HG02610 (cell line): ENCODE measurements at regions not wholly inside any gene's neighbourhood (a gene's known extent, or its start where the extent isn't known, plus 50 kb on each side); places are given as distances from the start of the nearest gene placed in this dataset.

Experiments used
- ATAC-seq: cut with Tn5 transposase; IDR thresholded peaks from one replicate; pipeline ENCODE4 v1.9.1; 2021; ENCODE audit warnings: mild to moderate bottlenecking, moderate library complexity; ENCODE audit not compliant: unreplicated experiment

DNA sequence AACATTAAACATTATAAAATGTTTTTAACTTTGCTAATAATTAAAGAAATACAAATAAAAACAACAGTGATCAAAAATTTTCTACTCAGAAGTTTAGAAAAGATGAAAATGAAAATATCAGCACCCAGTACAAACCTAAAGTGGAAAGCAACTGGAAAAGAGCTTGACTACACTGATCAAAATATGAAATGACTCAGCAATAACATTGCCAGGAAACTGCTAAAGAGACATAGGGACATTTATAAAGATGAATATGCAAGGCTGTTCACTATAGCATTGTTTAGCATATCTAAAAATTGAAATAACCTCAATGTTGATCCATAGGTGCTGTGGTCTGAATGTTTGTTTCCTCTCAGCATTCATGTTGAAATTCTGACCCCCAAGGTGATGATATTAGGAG, 88.5 kb upstream of the NOCT start:
- ATAC-seq = no peak

GRCh38 chr4:138925495-138925894, 90.1 kb upstream of the NOCT start:
- ATAC-seq = no peak

DNA sequence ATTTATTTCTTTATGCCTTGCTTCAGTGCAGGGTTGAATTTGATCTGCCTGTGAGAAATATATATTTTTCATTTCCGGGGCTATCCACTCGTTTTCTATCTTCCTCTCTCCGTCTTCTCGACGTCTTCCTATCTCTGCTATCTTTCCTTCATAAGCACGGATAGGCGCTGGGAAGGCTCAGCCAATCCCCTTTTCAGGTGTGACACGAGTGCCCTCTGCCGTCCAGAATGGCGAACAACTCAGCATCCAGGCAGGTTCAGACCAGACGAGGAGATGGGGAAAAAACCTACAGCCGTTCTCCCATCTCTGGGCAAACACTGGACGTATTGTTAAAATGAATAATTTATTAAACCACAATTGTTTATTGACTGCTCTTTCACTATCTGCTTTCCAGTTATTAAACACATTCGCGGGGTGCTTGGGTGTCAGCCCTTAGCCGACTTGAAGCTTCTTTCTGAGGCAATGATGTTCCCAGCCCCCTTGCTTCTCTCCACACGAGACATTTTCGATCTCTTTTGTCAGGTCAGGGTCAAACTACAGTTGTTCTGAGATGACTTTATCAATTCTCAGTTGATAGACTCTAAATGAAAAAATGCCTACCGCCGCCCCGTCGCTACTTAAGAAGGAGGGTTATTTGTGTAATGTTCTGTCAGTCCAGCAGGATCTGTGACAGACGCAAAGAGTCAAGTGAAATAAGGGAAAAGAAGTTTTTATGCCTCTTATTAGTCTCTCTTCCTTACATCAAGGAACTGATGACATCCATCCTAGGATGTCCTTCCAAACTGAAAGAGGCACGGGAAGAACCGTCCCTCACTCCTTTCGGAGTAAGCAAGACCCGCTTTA, 96.3 kb upstream of the NOCT start:
- ATAC-seq = peak; percentile 78

GRCh38 chr4:138918169-138918869, 97.3 kb upstream of the NOCT start:
- no peak for ATAC-seq

- ATAC-seq = no peak
Observed at GRCh38 chr4:138916763-138917162, 98.8 kb upstream of the NOCT start.

DNA sequence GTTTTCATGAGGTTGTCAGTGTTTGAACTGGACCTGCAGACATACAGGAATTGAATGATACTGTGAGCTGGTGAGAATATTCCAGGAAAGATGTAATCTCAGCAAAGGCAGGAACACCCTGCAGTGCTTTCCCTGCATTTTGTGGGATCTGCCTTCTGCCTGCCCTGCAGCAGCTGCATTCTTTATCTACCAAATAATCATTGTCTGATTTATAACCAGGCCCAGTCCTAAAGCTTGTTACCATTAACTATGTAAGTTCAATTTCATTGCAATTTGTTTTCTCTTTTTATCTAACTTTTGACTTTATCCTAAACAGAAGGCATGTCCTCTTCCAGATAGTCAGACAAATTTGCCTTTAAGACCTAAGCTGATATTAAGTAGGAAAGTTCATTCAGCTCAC, 99.8 kb upstream of the NOCT start:
- ATAC-seq = no peak

GRCh38 chr4:138912704-138913340, 102.8 kb upstream of the NOCT start:
- ATAC-seq = no peak

DNA sequence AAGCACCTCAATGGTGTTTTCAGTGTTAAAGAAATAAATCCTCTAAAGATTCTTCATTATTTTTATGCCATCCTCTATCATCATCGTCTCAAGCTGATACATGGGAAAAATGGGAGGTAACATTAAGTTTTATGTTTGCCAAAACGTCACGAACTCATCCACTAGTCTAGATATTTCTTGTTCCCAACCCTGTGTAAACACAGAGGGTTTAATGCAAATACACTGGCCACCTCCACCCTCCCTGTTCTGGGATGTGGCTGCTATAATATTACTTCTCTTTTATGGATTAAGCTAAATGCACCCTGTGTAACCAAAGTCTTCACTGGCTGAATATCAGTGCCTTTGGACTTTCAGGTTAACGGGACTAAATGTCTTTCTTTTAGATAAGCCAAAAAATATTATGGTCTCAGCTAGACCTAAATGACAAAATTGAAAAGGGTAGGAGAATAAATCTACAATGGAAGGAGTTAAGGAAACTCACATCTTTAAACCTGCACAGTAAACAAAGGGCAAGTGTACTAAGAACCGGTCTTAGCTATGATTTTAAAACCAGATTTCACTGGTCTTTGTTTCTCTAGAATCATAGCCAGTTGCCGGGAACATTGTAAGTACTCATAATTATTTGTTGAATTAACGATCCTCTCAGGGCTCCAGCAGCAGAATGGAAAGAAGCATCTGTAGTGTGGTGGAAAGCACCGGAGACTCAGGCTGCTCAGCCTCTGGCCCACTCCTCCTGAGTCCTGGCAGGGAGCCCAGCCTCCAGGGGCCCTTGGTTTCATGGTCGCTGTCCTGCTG, 103.5 kb upstream of the NOCT start:
- ATAC-seq = no peak

GRCh38 chr4:138910914-138911336, 104.7 kb upstream of the NOCT start:
- no peak for ATAC-seq

DNA sequence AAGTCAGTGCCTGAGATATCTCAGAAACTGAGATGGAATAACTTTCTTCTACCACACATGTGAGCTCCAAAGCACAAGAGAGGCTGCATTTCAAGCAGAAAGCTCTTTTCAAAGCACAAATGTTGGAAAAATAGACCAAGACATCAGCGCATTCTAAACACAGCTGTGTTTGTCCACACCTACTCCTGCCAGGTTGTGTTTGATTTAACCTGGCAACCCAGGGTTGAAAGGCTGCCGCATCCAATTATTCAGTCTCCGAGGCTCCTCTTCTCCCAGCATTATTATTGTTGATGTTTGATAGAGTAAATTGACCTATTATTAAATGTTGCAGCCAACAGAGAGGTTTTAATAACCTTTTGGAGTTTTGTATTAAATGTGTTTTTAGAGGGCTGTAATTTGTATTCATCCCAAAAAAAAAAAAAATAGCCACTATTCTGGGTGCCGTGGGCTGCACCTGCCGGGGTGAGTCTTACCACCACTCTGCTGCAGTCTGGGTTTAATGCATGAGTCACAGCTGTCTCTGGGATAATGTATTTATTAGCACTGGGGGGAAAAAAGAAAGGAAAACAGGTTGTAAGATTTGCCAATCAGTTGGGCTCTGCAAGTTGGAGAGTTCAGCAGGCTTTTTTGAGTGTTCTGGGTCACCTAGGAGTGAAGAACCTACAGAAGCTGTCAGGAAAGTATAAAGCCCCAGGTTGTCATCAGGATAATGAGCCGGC, 105.2 kb upstream of the NOCT start:
- no peak for ATAC-seq

DNA sequence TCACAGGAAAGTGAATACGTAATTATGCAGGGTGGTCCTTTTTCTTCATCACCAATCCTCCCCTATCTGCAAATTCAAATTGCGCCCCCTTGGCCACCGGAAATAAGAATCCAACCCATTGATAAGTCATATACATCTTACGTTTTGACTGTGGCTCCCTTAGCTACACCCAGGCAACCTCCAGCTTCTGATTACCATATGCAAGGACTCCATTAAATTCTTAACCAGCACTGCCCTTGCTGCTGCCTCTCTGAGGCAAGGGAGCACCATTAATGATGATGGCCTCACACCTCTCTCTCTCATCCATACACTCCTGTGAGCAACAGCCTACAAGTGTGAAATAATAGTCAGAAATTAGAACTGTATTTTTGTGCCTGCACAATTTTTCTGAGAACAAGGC, 106.0 kb upstream of the NOCT start:
- no peak for ATAC-seq

DNA sequence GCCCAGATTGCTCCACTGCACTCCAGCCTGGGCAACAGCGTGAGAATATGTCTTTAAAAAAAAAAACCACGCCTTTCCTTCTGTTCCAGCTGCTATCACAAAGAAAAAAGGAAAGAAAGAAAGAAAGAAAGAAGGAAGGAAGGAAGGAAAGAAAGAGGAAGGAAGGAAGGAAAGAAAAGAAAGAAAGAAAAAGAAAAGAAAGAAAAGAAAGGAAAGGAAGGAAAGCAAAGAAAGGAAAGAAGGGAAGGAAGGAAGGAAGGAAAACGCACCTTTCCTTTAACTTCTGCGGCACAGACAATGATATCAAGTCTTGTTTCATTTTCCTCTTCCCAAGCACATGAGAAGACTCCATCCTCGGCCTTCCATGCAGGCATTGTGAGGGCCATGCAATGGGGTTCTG, 107.4 kb upstream of the NOCT start:
- no peak for ATAC-seq

- ATAC-seq = no peak
Observed at GRCh38 chr4:138907174-138907573, 108.4 kb upstream of the NOCT start.

GRCh38 chr4:138904793-138905192, 110.8 kb upstream of the NOCT start:
- no peak for ATAC-seq

- ATAC-seq = no peak
Observed at GRCh38 chr4:138903185-138903584, 112.4 kb upstream of the NOCT start.

DNA sequence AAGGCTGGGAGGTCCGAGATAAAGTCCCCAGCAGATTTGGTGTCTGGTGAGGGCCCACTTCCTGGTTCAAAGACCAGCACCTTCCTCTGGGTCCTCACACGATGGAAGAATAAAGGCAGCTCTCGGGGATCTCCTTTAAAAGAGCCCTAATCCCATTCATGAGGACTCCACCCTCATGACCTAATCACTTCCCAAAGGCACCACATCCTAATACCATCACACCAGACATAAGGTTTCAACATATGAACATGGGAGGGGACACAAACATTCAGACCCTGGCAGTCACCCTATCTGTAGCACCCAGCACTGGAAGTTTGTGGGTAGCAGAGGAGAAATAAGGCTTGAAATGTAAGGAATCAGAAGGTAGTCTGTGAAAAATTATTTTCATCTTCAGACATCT, 112.9 kb upstream of the NOCT start:
- no peak for ATAC-seq

DNA sequence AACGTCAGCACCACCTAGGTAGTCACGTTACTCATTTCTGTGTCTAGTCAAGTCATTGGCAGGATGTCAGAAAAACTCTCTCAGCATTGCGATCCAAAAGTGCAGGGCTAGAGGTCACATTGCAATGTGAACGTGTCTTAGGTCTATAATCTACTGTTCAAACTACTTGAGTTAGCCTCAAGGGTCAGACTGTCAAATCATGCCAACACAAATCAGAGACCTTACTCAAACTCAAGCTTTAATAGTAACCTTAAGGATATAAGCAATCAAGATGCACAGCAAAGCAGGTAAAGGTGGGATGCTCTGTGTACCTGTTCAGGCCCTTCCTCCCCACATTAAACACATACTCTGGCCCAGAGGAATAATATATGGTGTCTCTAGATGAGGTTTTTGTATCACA, 114.4 kb upstream of the NOCT start:
- ATAC-seq = no peak

- ATAC-seq = no peak
Observed at GRCh38 chr4:138899999-138900398, 115.6 kb upstream of the NOCT start.

DNA sequence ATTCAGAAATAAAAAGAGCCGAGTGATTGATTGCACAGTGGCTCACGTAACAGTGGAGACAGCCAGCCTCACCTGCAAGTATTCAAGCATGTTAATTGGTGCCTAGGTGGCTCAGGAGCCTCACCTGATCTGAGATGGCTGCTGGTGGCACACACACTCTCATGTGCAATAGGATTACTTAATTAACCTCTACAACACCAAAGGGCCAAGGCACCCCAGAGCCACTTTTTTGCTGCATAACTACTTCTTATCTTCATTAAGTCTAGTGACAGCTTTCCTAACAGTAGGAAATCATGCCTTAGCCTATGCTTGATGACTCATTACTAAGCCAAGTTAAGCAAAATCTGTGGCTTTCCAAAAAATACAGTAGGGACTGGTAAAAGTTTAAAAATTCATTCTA, 117.3 kb upstream of the NOCT start:
- no peak for ATAC-seq

- ATAC-seq = peak; percentile 51
Observed at GRCh38 chr4:138897811-138898226, 117.8 kb upstream of the NOCT start.
